Stomach (tissue), 8 donors: ENCODE measurements at regions not wholly inside any gene's neighbourhood (a gene's known extent, or its start where the extent isn't known, plus 50 kb on each side); places are given as distances from the start of the nearest gene placed in this dataset.

ENCODE experiments used
- DNase-seq, 2 donors: peaks; one replicate each; pipeline versions ENCODE4 v3.0.0 to v3.0.0-alpha.2; 2013 to 2019
- H3K27ac ChIP-seq, 5 donors: fragments of 200-600 bp in 4 of 5; sonication (generic) in 4 of 5; one replicate each; pipeline ENCODE4 v1.5.1; 2013 to 2019; ENCODE audit warnings: mild to moderate bottlenecking in 1 of 5, moderate library complexity in 1 of 5
- H3K27me3 ChIP-seq, 3 donors: fragments of 200-600 bp; sonication (generic); one replicate each; pipeline ENCODE4 v1.5.1; 2017 to 2019; ENCODE audit warnings: mixed run types in 1 of 3
- H3K36me3 ChIP-seq, 4 donors: fragments of 200-600 bp; sonication (generic); 1 replicate in 3 of 4; 2 replicates in 1 of 4; pipeline ENCODE4 v1.5.1; 2016 to 2019
- H3K4me1 ChIP-seq, 4 donors: fragments of 200-600 bp; sonication (generic); one replicate each; pipeline ENCODE4 v1.5.1; 2016 to 2019
- H3K4me3 ChIP-seq, 4 donors: fragments of 200-600 bp; sonication (generic) in 3 of 4; one replicate each; pipeline ENCODE4 v1.5.1; 2016 to 2019; ENCODE audit warnings: mild to moderate bottlenecking in 1 of 4
- H3K9me3 ChIP-seq, 4 donors: fragments of 200-600 bp; sonication (generic); one replicate each; pipeline ENCODE4 v1.5.1; 2016 to 2019
- CTCF ChIP-seq, 7 experiments: fragments of 450-650 bp in 4 of 7; fragments of 200-600 bp in 3 of 7; sonication (generic) in 3 of 7; IDR thresholded peaks; one replicate each; pipeline ENCODE4 v1.5.1; 2016 to 2019; ENCODE audit warnings: antibody characterized with exemption in 7 of 7, control low read depth in 2 of 7, mild to moderate bottlenecking in 1 of 7
- EP300 ChIP-seq: sonication (generic); formaldehyde crosslinking; IDR thresholded peaks from one replicate; pipeline ENCODE4 v1.6.1; 2017; ENCODE audit warnings: antibody characterized with exemption
- POLR2A ChIP-seq, 4 donors: fragments of 450-650 bp; IDR thresholded peaks; one replicate each; pipeline ENCODE4 v1.6.1; 2016; ENCODE audit warnings: antibody characterized with exemption in 4 of 4, control low read depth in 2 of 4, mild to moderate bottlenecking in 1 of 4, moderate library complexity in 1 of 4
- POLR2AphosphoS5 ChIP-seq, 3 donors: sonication (generic); formaldehyde crosslinking; IDR thresholded peaks; one replicate each; pipeline ENCODE4 v1.6.1; 2016; ENCODE audit warnings: antibody characterized with exemption in 3 of 3
- WGBS, 5 donors: extraction: QIAGEN DNeasy Blood & Tissue Kit in 3 of 5; methylation state at CpG; one replicate each; pipeline versions ENCODE4 v1.1.5 to v1.1.7; 2013 to 2018; 5-methylcytosine and 5-hydroxymethylcytosine counted together
- intact Hi-C: fragments of 100-400 bp; cut with DNase I; formaldehyde crosslinking; loops from one replicate; pipeline ENCODE4 v1.15.1; 2023; ENCODE audit warnings: low total_unique reads
- donor health status: healthy with polysubstance abuse.
- donor health status: Bipolar disorder and iron deficiency.
- donor health status: healthy.

- Histone ChIP-seq H3K27me3 (no peaks in the 10 kb centered on the region), H3K27ac (no peak overlapping the region), H3K9me3 (no peaks in the 10 kb centered on the region), H3K4me1 (no peaks in the 10 kb centered on the region), H3K4me3 (no peak overlapping the region), H3K36me3 (no peaks in the 10 kb centered on the region)
- TF ChIP-seq POLR2AphosphoS5 (IDR thresholded peaks at IDR 0.05) (no peak), CTCF (IDR thresholded peaks at IDR 0.05) (peak in 3 of 7 experiments; percentile 33 to 45 (median 45))
- WGBS, 5 donors = 9 to 22% (median 13%) methylated on average over 2 of the region's 2 CpGs
- DNase-seq = peak; percentile 29 to 77
- intact Hi-C loops = no loop called here
These were observed 98.2 kb upstream of the HNMT start for GRCh38 chr2:137865954-137866540.

GRCh38 chr2:137870682-137871081, 93.6 kb upstream of the HNMT start:
- intact Hi-C loops = no loop called here
- TF ChIP-seq POLR2AphosphoS5 (IDR thresholded peaks at IDR 0.05) (no peak), EP300 (no peak), POLR2A (IDR thresholded peaks at IDR 0.05) (no peak)
- Histone ChIP-seq H3K27ac (no peak overlapping the region), H3K9me3 (no peaks in the 10 kb centered on the region), H3K27me3 (no peaks in the 10 kb centered on the region), H3K4me3 (no peak overlapping the region), H3K36me3 (no peaks in the 10 kb centered on the region), H3K4me1 (peaks cover 0 to 7% (median 3%) of the 10 kb centered on the region in 4 donors)
- WGBS, 5 donors = 6 to 19% (median 15%) methylated on average over 1 of the region's 1 CpG
- DNase-seq = no peak

GRCh38 chr2:137872577-137872976, 91.7 kb upstream of the HNMT start:
- intact Hi-C loops = no loop called here
- no peaks in the 10 kb centered on the region for H3K36me3 ChIP-seq
- H3K9me3 ChIP-seq = no peaks in the 10 kb centered on the region
- H3K27me3 ChIP-seq = no peaks in the 10 kb centered on the region
- 70 to 88% (median 78%) methylated on average over 4 of the region's 4 CpGs for WGBS, 5 donors
- H3K4me3 ChIP-seq = no peak overlapping the region
- peaks cover 0 to 7% (median 3%) of the 10 kb centered on the region in 4 donors for H3K4me1 ChIP-seq
- TF ChIP-seq CTCF (IDR thresholded peaks at IDR 0.05) = no peak
- TF ChIP-seq POLR2AphosphoS5 (IDR thresholded peaks at IDR 0.05) = no peak
- TF ChIP-seq EP300 = no peak
- TF ChIP-seq POLR2A (IDR thresholded peaks at IDR 0.05) = no peak
- DNase-seq = no peak
- H3K27ac ChIP-seq = no peak overlapping the region

- peak in 1 of 2 donors; percentile 23 for DNase-seq
- Histone ChIP-seq H3K36me3 (no peaks in the 10 kb centered on the region), H3K27ac (no peak overlapping the region), H3K27me3 (no peaks in the 10 kb centered on the region), H3K4me1 (peaks cover 0 to 7% (median 3%) of the 10 kb centered on the region in 4 donors), H3K4me3 (no peak overlapping the region), H3K9me3 (no peaks in the 10 kb centered on the region)
- WGBS, 5 donors = 11 to 26% (median 17%) methylated on average over 5 of the region's 5 CpGs
- no peak for TF ChIP-seq POLR2A (IDR thresholded peaks at IDR 0.05)
- no peak for TF ChIP-seq EP300
- intact Hi-C loops = no loop called here
These were observed 90.6 kb upstream of the HNMT start for GRCh38 chr2:137873536-137874244.

GRCh38 chr2:137879121-137879520, 85.2 kb upstream of the HNMT start:
- WGBS, 5 donors = 78 to 98% (median 87%) methylated on average over 1 of the region's 1 CpG
- Histone ChIP-seq H3K4me1 (no peaks in the 10 kb centered on the region), H3K4me3 (no peak overlapping the region), H3K27me3 (no peaks in the 10 kb centered on the region), H3K27ac (no peak overlapping the region), H3K9me3 (peaks cover 0 to 9% (median 0%) of the 10 kb centered on the region in 4 donors), H3K36me3 (no peaks in the 10 kb centered on the region)
- intact Hi-C loops = no loop called here
- DNase-seq = no peak
- no peak for TF ChIP-seq POLR2A (IDR thresholded peaks at IDR 0.05)
- no peak for TF ChIP-seq CTCF (IDR thresholded peaks at IDR 0.05)
- no peak for TF ChIP-seq EP300
- no peak for TF ChIP-seq POLR2AphosphoS5 (IDR thresholded peaks at IDR 0.05)
